ENCODE measurements at regions not wholly inside any gene's neighbourhood (a gene's known extent, or its start where the extent isn't known, plus 50 kb on each side); places are given as distances from the start of the nearest gene placed in this dataset.
A peak's percentile ranks its signal among the peaks of the same experiment; 100 is the strongest.

GRCh38 chr3:64998317-64998716 is 310.5 kb upstream of the ADAMTS9 start:
- CTCF ChIA-PET: no interaction called here
- H3K36me3 ChIP-seq (replicated peaks in 1 of 2; ENCODE audit: control insufficient read depth in 1 of 2, insufficient read depth in 2 of 2, low read length in 1 of 2): no peaks in the 10 kb centered on the region
- POLR2A ChIA-PET: no interaction called here
- no peak overlapping the region for H3K27ac ChIP-seq (ENCODE audit: low read depth in 2 of 2, low read length in 1 of 2)
- peaks cover 0 to 2% of the 10 kb centered on the region in 2 experiments; a peak in 2 of 4 replicates for H3K4me1 ChIP-seq (ENCODE audit: control insufficient read depth in 1 of 2, insufficient read depth in 2 of 2, low read depth in 1 of 2, low read length in 1 of 2)
- H3K9me2 ChIP-seq: no peaks in the 10 kb centered on the region
- H3K9me3 ChIP-seq: no peaks in the 10 kb centered on the region
- H3K9ac ChIP-seq: no peak overlapping the region
- no peaks in the 10 kb centered on the region for H3K79me2 ChIP-seq (ENCODE audit: insufficient read depth)
- no peak for DNase-seq
- peaks cover 3% of the 10 kb centered on the region for H3F3A ChIP-seq (replicated peaks; ENCODE audit: insufficient read depth)
- no peak for TF ChIP-seq FOXM1 (IDR thresholded peaks at IDR 0.05; ENCODE audit: low read depth)
- no peak for TF ChIP-seq MXI1 (IDR thresholded peaks at IDR 0.05; ENCODE audit: low read depth, low read length)
- no peak for TF ChIP-seq RXRA (IDR thresholded peaks at IDR 0.05; ENCODE audit: borderline replicate concordance, low read depth)
- TF ChIP-seq, protein P1, sequence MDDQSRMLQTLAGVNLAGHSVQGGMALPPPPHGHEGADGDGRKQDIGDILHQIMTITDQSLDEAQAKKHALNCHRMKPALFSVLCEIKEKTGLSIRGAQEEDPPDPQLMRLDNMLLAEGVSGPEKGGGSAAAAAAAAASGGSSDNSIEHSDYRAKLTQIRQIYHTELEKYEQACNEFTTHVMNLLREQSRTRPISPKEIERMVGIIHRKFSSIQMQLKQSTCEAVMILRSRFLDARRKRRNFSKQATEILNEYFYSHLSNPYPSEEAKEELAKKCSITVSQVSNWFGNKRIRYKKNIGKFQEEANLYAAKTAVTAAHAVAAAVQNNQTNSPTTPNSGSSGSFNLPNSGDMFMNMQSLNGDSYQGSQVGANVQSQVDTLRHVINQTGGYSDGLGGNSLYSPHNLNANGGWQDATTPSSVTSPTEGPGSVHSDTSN (IDR thresholded peaks at IDR 0.05): no peak
- TF ChIP-seq YY1 (IDR thresholded peaks at IDR 0.05; ENCODE audit: low read depth): no peak
- TF ChIP-seq MAX (IDR thresholded peaks at IDR 0.05; ENCODE audit: low read depth): no peak
- TF ChIP-seq GATA2 (CRISPR knock-in tag; IDR thresholded peaks at IDR 0.05): no peak
- TF ChIP-seq CHD2 (IDR thresholded peaks at IDR 0.05; ENCODE audit: low read length, partially characterized antibody): no peak
- TF ChIP-seq EZH2phosphoT487 (IDR thresholded peaks at IDR 0.05; ENCODE audit: borderline replicate concordance, low read depth): no peak
- no peak overlapping the region for H3K4me2 ChIP-seq
- H3K27me3 ChIP-seq (ENCODE audit: insufficient read depth): no peaks in the 10 kb centered on the region
- H2AFZ ChIP-seq (ENCODE audit: low read depth): no peak overlapping the region
- H4K20me1 ChIP-seq (ENCODE audit: insufficient read depth): no peaks in the 10 kb centered on the region
- H3K4me3 ChIP-seq (ENCODE audit: low read depth in 2 of 2, low read length in 1 of 2): no peak overlapping the region

- POLR2A ChIA-PET: no interaction called here
- TF ChIP-seq SIN3A (IDR thresholded peaks at IDR 0.05; ENCODE audit: borderline replicate concordance, low read depth, low read length) (no peak), TAF1 (IDR thresholded peaks at IDR 0.05; ENCODE audit: borderline replicate concordance, low read depth, low read length) (no peak), NRF1 (IDR thresholded peaks at IDR 0.05; ENCODE audit: low read depth, low read length) (no peak), RCOR1 (IDR thresholded peaks at IDR 0.05; ENCODE audit: low read length) (no peak), IRF3 (IDR thresholded peaks at IDR 0.05; ENCODE audit: low read depth, low read length) (no peak), MEF2A (IDR thresholded peaks at IDR 0.05; ENCODE audit: borderline replicate concordance, low read depth) (no peak), RFX5 (IDR thresholded peaks at IDR 0.05; ENCODE audit: low read length) (no peak), ELF1 (IDR thresholded peaks at IDR 0.05) (no peak), USF2 (IDR thresholded peaks at IDR 0.05; ENCODE audit: borderline replicate concordance, low read depth, low read length) (no peak), FOXM1 (IDR thresholded peaks at IDR 0.05; ENCODE audit: low read depth) (no peak), YY1 (IDR thresholded peaks at IDR 0.05; ENCODE audit: low read depth) (no peak)
- TF ChIP-seq, protein P2, sequence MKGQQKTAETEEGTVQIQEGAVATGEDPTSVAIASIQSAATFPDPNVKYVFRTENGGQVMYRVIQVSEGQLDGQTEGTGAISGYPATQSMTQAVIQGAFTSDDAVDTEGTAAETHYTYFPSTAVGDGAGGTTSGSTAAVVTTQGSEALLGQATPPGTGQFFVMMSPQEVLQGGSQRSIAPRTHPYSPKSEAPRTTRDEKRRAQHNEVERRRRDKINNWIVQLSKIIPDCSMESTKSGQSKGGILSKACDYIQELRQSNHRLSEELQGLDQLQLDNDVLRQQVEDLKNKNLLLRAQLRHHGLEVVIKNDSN (IDR thresholded peaks at IDR 0.05; ENCODE audit: borderline replicate concordance, low read depth): no peak
- TF ChIP-seq, protein P1 (IDR thresholded peaks at IDR 0.05): no peak
- TF ChIP-seq, protein P3, sequence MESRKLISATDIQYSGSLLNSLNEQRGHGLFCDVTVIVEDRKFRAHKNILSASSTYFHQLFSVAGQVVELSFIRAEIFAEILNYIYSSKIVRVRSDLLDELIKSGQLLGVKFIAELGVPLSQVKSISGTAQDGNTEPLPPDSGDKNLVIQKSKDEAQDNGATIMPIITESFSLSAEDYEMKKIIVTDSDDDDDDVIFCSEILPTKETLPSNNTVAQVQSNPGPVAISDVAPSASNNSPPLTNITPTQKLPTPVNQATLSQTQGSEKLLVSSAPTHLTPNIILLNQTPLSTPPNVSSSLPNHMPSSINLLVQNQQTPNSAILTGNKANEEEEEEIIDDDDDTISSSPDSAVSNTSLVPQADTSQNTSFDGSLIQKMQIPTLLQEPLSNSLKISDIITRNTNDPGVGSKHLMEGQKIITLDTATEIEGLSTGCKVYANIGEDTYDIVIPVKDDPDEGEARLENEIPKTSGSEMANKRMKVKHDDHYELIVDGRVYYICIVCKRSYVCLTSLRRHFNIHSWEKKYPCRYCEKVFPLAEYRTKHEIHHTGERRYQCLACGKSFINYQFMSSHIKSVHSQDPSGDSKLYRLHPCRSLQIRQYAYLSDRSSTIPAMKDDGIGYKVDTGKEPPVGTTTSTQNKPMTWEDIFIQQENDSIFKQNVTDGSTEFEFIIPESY (IDR thresholded peaks at IDR 0.05; ENCODE audit: borderline replicate concordance, low read depth): no peak
Observed at GRCh38 chr3:64995857-64996551, 308.2 kb upstream of the ADAMTS9 start.

More at GRCh38 chr3:64995857-64996551, 308.2 kb upstream of the ADAMTS9 start:
- H4K20me1 ChIP-seq (ENCODE audit: insufficient read depth): no peaks in the 10 kb centered on the region
- DNase-seq: no peak
- no peaks in the 10 kb centered on the region for H3K79me2 ChIP-seq (ENCODE audit: insufficient read depth)
- no peak overlapping the region for H3K4me3 ChIP-seq (ENCODE audit: low read depth in 2 of 2, low read length in 1 of 2)
- no peak overlapping the region for H3K4me2 ChIP-seq
- H3K27ac ChIP-seq (ENCODE audit: low read depth in 2 of 2, low read length in 1 of 2): peak overlapping the region in 1 of 2 experiments; percentile 54; a peak in 2 of 4 replicates
- no peaks in the 10 kb centered on the region for H3K9me2 ChIP-seq
- H3K9me3 ChIP-seq: no peaks in the 10 kb centered on the region
- H2AFZ ChIP-seq (ENCODE audit: low read depth): peak overlapping the region; percentile 74
- no peaks in the 10 kb centered on the region for H3K36me3 ChIP-seq (replicated peaks in 1 of 2; ENCODE audit: control insufficient read depth in 1 of 2, insufficient read depth in 2 of 2, low read length in 1 of 2)
- CTCF ChIA-PET: interaction anchor here (0.5 kb wide), 1 partner anchor 174 kb away, joined by 3 read pairs; no protein-coding TSS in a partner anchor
- H3K4me1 ChIP-seq (ENCODE audit: control insufficient read depth in 1 of 2, insufficient read depth in 2 of 2, low read depth in 1 of 2, low read length in 1 of 2): peaks cover 0 to 10% of the 10 kb centered on the region in 2 experiments; a peak in 2 of 4 replicates
- WGBS (ENCODE audit: low lambda C conversion rate): 73% methylated on average over 9 of the region's 9 CpGs
- H3K9ac ChIP-seq: no peak overlapping the region
- peaks cover 3% of the 10 kb centered on the region for H3F3A ChIP-seq (replicated peaks; ENCODE audit: insufficient read depth)
- H3K27me3 ChIP-seq (ENCODE audit: insufficient read depth): no peaks in the 10 kb centered on the region
